H9 (cell line): ENCODE measurements at regions not wholly inside any gene's neighbourhood (a gene's known extent, or its start where the extent isn't known, plus 50 kb on each side); places are given as distances from the start of the nearest gene placed in this dataset.
A peak's percentile ranks its signal among the peaks of the same experiment; 100 is the strongest.
"Not testable (repeated sequence)": the region's sequence is repeated elsewhere in the genome, so short reads cannot be mapped to it uniquely, and the experiment has no call there.

Experiments
- DNase-seq: peaks from one replicate; pipeline ENCODE4 v3.0.0-alpha.2; 2017
- H2AFZ ChIP-seq: one replicate; pipeline ENCODE4 v1.6.1; 2013; ENCODE audit warnings: mild to moderate bottlenecking, low read length, control low read depth, moderate library complexity
- H2AK5ac ChIP-seq: 2 replicates; pipeline ENCODE4 v1.6.1; 2013; ENCODE audit warnings: low read length, control low read depth, mixed read lengths; ENCODE audit not compliant: insufficient read length
- H2BK120ac ChIP-seq: one replicate; pipeline ENCODE4 v1.6.1; 2013; ENCODE audit warnings: low read depth, mild to moderate bottlenecking, low read length, control low read depth, inconsistent platforms; ENCODE audit not compliant: poor library complexity, severe bottlenecking
- H2BK12ac ChIP-seq: 2 replicates; pipeline ENCODE4 v1.6.1; 2013; ENCODE audit warnings: low read length, control low read depth, mixed read lengths, low read depth; ENCODE audit not compliant: insufficient read length
- H2BK15ac ChIP-seq: 2 replicates; pipeline ENCODE4 v1.6.1; 2013; ENCODE audit warnings: low read depth, low read length, control low read depth
- H2BK20ac ChIP-seq: one replicate; pipeline ENCODE4 v1.6.1; 2013; ENCODE audit warnings: low read depth, mild to moderate bottlenecking, low read length, control low read depth, inconsistent platforms; ENCODE audit not compliant: poor library complexity, severe bottlenecking
- H2BK5ac ChIP-seq: 2 replicates; pipeline ENCODE4 v1.6.1; 2013; ENCODE audit warnings: low read length, control low read depth, mixed read lengths; ENCODE audit not compliant: insufficient read length
- H3K14ac ChIP-seq: 2 replicates; pipeline ENCODE4 v1.6.1; 2013; ENCODE audit warnings: low read length, control low read depth; ENCODE audit not compliant: insufficient read depth
- H3K18ac ChIP-seq: 2 replicates; pipeline ENCODE4 v1.6.1; 2013; ENCODE audit warnings: low read depth, mild to moderate bottlenecking, mixed read lengths, low read length, control low read depth; ENCODE audit not compliant: insufficient read length
- H3K23ac ChIP-seq: 2 replicates; pipeline ENCODE4 v1.6.1; 2013; ENCODE audit warnings: low read length, control low read depth, mixed read lengths, low read depth; ENCODE audit not compliant: insufficient read length
- H3K23me2 ChIP-seq: 2 replicates; pipeline ENCODE4 v1.6.1; 2013; ENCODE audit warnings: low read depth, mild to moderate bottlenecking, mixed read lengths, low read length, control low read depth; ENCODE audit not compliant: insufficient read length, poor library complexity, severe bottlenecking
- H3K27ac ChIP-seq: 2 replicates; pipeline ENCODE4 v1.5.1; 2013; ENCODE audit warnings: low read length, control low read depth, mixed read lengths, low read depth; ENCODE audit not compliant: insufficient read length
- H3K27me3 ChIP-seq: 2 replicates; pipeline ENCODE4 v1.6.1; 2013; ENCODE audit warnings: low read length, control low read depth, inconsistent platforms; ENCODE audit not compliant: insufficient read depth
- H3K4ac ChIP-seq: 2 replicates; pipeline ENCODE4 v1.6.1; 2013; ENCODE audit warnings: low read depth, mild to moderate bottlenecking, control low read depth, inconsistent platforms, low read length, moderate library complexity
- H3K4me1 ChIP-seq: 2 replicates; pipeline ENCODE4 v1.6.1; 2013; ENCODE audit warnings: low read length, control low read depth, inconsistent platforms; ENCODE audit not compliant: insufficient read depth
- H3K4me2 ChIP-seq: 2 replicates; pipeline ENCODE4 v1.6.1; 2013; ENCODE audit warnings: low read length, control low read depth, mixed read lengths; ENCODE audit not compliant: insufficient read length, insufficient read depth
- H3K56ac ChIP-seq: 2 replicates; pipeline ENCODE4 v1.6.1; 2013; ENCODE audit warnings: low read depth, mild to moderate bottlenecking, mixed read lengths, low read length, control low read depth; ENCODE audit not compliant: insufficient read length
- H3K79me1 ChIP-seq: 2 replicates; pipeline ENCODE4 v1.6.1; 2013; ENCODE audit warnings: low read depth, mild to moderate bottlenecking, moderate library complexity, low read length, control low read depth, inconsistent platforms; ENCODE audit not compliant: insufficient read depth, poor library complexity, severe bottlenecking
- H3K79me2 ChIP-seq: 2 replicates; pipeline ENCODE4 v1.6.1; 2013; ENCODE audit warnings: low read length, control low read depth, inconsistent platforms; ENCODE audit not compliant: insufficient read depth
- H3K9ac ChIP-seq: 2 replicates; pipeline ENCODE4 v1.6.1; 2013; ENCODE audit warnings: low read length, control low read depth, mixed read lengths; ENCODE audit not compliant: insufficient read length; ENCODE audit errors: extremely low read depth
- H3K9me3 ChIP-seq: one replicate; pipeline ENCODE4 v1.6.1; 2013; ENCODE audit warnings: low read depth, low read length, inconsistent platforms; ENCODE audit not compliant: control insufficient read depth
- H3T11ph ChIP-seq: one replicate; pipeline ENCODE4 v1.6.1; 2013; ENCODE audit warnings: mild to moderate bottlenecking, low read length, control low read depth, inconsistent platforms
- H4K20me1 ChIP-seq: one replicate; pipeline ENCODE4 v1.6.1; 2013; ENCODE audit not compliant: control insufficient read depth, insufficient read length, insufficient read depth
- H4K5ac ChIP-seq: 2 replicates; pipeline ENCODE4 v1.6.1; 2013; ENCODE audit warnings: low read depth, mild to moderate bottlenecking, mixed read lengths, low read length, control low read depth; ENCODE audit not compliant: insufficient read length
- H4K8ac ChIP-seq: replicated peaks from 2 replicates; pipeline ENCODE4 v1.6.1; 2013; ENCODE audit warnings: low read length, control low read depth, mixed read lengths, low read depth; ENCODE audit not compliant: insufficient read length
- H4K91ac ChIP-seq: 2 replicates; pipeline ENCODE4 v1.6.1; 2013; ENCODE audit warnings: low read depth, mild to moderate bottlenecking, moderate library complexity, mixed read lengths, low read length, control low read depth; ENCODE audit not compliant: insufficient read length
- H3K27ac Mint-ChIP-seq, 3 experiments: 2 replicates in 2 of 3; 3 replicates in 1 of 3; pipeline ENCODE4 v1.8.0; 2020 to 2021; ENCODE audit warnings: mixed read lengths in 3 of 3, mild to moderate bottlenecking in 1 of 3, moderate library complexity in 1 of 3
- H3K27me3 Mint-ChIP-seq: 2 replicates; pipeline ENCODE4 v1.8.0; 2021; ENCODE audit warnings: low read depth, mild to moderate bottlenecking, moderate library complexity, mixed read lengths
- H3K36me3 Mint-ChIP-seq, 3 experiments: 2 replicates in 2 of 3; 3 replicates in 1 of 3; pipeline ENCODE4 v1.8.0; 2020 to 2021; ENCODE audit warnings: low read depth in 3 of 3, mixed read lengths in 3 of 3; ENCODE audit not compliant: insufficient read depth in 1 of 3
- H3K4me1 Mint-ChIP-seq, 2 experiments: 2 replicates each; pipeline ENCODE4 v1.8.0; 2020; ENCODE audit warnings: mixed read lengths in 2 of 2
- H3K4me3 Mint-ChIP-seq, 2 experiments: 2 replicates in 1 of 2; 3 replicates in 1 of 2; pipeline ENCODE4 v1.8.0; 2020 to 2021; ENCODE audit warnings: mild to moderate bottlenecking in 2 of 2, mixed read lengths in 2 of 2, moderate library complexity in 1 of 2
- H3K9me3 Mint-ChIP-seq, 2 experiments: 2 replicates in 1 of 2; 3 replicates in 1 of 2; pipeline ENCODE4 v1.8.0; 2020; ENCODE audit warnings: mild to moderate bottlenecking in 2 of 2, mixed read lengths in 2 of 2, moderate library complexity in 1 of 2
- WGBS: extraction: QIAGEN DNeasy Blood & Tissue Kit; methylation state at CpG from one replicate; pipeline ENCODE4 v1.1.7; 2013; ENCODE audit warnings: missing lambda C conversion rate, low lambda C conversion rate, mixed read lengths; ENCODE audit not compliant: insufficient read length; ENCODE audit errors: extremely low coverage; 5-methylcytosine and 5-hydroxymethylcytosine counted together
- TF ChIP-seq, protein P1 (sequence below): fragments of 200-600 bp; sonication (generic); conservative IDR thresholded peaks from 3 replicates; pipeline ENCODE4 v1.8.0; 2021; ENCODE audit warnings: antibody characterized with exemption, mild to moderate bottlenecking

DNA sequence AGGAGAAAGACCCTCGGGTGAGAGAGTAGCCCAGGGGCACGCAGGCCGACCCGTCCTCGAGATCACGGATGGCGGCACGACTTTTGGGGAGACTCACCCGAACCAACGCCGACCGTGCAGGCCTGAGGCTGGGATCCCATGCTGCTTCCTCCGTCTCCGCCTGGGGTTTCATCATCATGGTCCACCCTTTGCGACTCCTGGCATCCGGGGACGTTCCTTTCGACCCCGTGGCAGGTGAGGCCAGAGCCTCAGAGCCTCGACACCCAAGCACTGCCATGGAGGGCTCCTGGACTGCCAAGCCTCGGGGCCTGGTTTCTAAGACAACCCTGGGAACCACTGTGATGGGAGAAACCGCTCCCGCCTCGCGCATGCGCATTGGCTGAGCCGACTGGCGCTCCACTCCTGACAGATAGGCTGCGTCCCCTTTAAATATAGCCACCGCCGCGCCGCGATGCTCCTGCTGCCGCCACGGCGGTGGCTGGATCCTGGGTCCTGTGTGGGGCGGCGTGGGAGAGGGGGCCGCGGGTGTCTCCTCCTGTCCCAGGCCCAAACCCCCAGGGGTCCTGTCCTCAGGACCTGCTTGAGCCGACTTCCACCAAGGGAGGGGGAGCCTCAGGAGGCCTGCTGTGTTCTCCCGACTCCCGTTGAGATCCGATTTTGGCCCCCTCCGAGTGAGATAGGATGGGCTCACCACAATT lies 481.6 kb downstream of the SPATA31A7 start:
- Histone ChIP-seq H2BK120ac (no peak overlapping the region), H3K79me1 (no peaks in the 10 kb centered on the region), H3K4ac (no peak overlapping the region), H2BK15ac (no peak overlapping the region), H3K9me3 (peaks cover 84% of the 10 kb centered on the region), H2BK12ac (no peak overlapping the region), H3K23ac (no peak overlapping the region), H4K8ac (no peak overlapping the region), H4K5ac (no peak overlapping the region), H3K9ac (no peak overlapping the region), H3T11ph (no peak overlapping the region), H3K27ac (no peak overlapping the region), H3K27me3 (no peaks in the 10 kb centered on the region), H4K91ac (no peak overlapping the region), H4K20me1 (no peaks in the 10 kb centered on the region), H3K4me2 (no peak overlapping the region), H2BK20ac (no peak overlapping the region), H3K4me1 (no peaks in the 10 kb centered on the region), H2AK5ac (no peak overlapping the region), H2AFZ (no peak overlapping the region), H3K23me2 (no peaks in the 10 kb centered on the region), H3K56ac (no peak overlapping the region), H3K14ac (no peak overlapping the region), H2BK5ac (no peak overlapping the region), H3K79me2 (no peaks in the 10 kb centered on the region), H3K18ac (no peak overlapping the region)
- peaks cover 25 to 39% (median 27%) of the 10 kb centered on the region in 3 experiments for H3K36me3 Mint-ChIP-seq
- H3K27me3 Mint-ChIP-seq: peaks cover 5% of the 10 kb centered on the region; the same call in 1 of the 2 replicates
- no peaks in the 10 kb centered on the region for H3K4me1 Mint-ChIP-seq
- no CpG with 5 or more reads among the region's 46 CpGs for whole genome bisulfite sequencing
- DNase-seq: peak; percentile 8
- no peak overlapping the region for H3K27ac Mint-ChIP-seq
- peaks cover 93 to 94% of the 10 kb centered on the region in 2 experiments for H3K9me3 Mint-ChIP-seq
- H3K4me3 Mint-ChIP-seq: no peak overlapping the region
- TF ChIP-seq, protein P1, sequence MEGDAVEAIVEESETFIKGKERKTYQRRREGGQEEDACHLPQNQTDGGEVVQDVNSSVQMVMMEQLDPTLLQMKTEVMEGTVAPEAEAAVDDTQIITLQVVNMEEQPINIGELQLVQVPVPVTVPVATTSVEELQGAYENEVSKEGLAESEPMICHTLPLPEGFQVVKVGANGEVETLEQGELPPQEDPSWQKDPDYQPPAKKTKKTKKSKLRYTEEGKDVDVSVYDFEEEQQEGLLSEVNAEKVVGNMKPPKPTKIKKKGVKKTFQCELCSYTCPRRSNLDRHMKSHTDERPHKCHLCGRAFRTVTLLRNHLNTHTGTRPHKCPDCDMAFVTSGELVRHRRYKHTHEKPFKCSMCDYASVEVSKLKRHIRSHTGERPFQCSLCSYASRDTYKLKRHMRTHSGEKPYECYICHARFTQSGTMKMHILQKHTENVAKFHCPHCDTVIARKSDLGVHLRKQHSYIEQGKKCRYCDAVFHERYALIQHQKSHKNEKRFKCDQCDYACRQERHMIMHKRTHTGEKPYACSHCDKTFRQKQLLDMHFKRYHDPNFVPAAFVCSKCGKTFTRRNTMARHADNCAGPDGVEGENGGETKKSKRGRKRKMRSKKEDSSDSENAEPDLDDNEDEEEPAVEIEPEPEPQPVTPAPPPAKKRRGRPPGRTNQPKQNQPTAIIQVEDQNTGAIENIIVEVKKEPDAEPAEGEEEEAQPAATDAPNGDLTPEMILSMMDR: no peak

DNA sequence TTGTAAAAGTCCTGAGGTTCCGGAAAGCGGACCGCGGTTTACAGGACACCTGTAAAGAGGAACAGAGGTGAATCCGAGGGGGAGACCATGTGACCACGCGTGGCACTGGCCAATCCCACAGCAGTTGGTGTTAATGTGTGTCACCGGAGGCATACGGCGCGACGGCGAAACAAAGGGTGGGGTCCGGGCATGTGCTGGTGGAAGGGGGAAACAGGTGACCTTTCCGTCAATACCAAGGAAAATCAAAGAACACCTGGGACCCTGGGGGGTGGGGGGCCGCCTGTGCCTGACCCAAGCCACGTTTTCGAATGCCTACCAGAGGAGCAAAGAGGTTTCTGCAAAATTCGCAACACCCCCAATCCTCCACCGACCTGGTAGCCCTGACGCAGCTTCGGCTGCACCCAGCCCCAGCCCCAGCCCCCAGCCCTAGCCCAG lies 482.3 kb downstream of the SPATA31A7 start:
- H4K5ac ChIP-seq, H3K79me1 ChIP-seq, H2BK15ac ChIP-seq, H4K8ac ChIP-seq, H3K27me3 ChIP-seq, H2BK5ac ChIP-seq, H2BK120ac ChIP-seq, H3K27ac ChIP-seq, H3K4me2 ChIP-seq, H3K14ac ChIP-seq, H3K4ac ChIP-seq, H2BK12ac ChIP-seq, H4K20me1 ChIP-seq, H3K79me2 ChIP-seq, H3K23ac ChIP-seq, H3K56ac ChIP-seq, H3K9ac ChIP-seq, H3K4me1 ChIP-seq, H3K4me3 Mint-ChIP-seq, H2AFZ ChIP-seq, H2AK5ac ChIP-seq, H3K18ac ChIP-seq, H3T11ph ChIP-seq, H3K27ac Mint-ChIP-seq, H3K27me3 Mint-ChIP-seq, H3K23me2 ChIP-seq, H3K4me1 Mint-ChIP-seq, H4K91ac ChIP-seq, H2BK20ac ChIP-seq: not testable (repeated sequence)
- Mint-ChIP-seq H3K9me3 (peaks cover 92% of the 10 kb centered on the region in 2 experiments), H3K36me3 (peaks cover 23 to 34% (median 26%) of the 10 kb centered on the region in 3 experiments)
- peak; percentile 7 for DNase-seq
- WGBS: no CpG with 5 or more reads among the region's 22 CpGs
- peaks cover 77% of the 10 kb centered on the region for H3K9me3 ChIP-seq
